Pancreas (tissue), 10 donors: ENCODE measurements at regions not wholly inside any gene's neighbourhood (a gene's known extent, or its start where the extent isn't known, plus 50 kb on each side); places are given as distances from the start of the nearest gene placed in this dataset.

ENCODE experiments used
- ATAC-seq, 4 donors: fragments of 200-7000 bp; cut with Tn5 transposase; one replicate each; pipeline versions ENCODE4 v1.8.0 to v1.9.1; 2020; ENCODE audit warnings: mild to moderate bottlenecking in 4 of 4, moderate library complexity in 4 of 4
- DNase-seq, 6 donors: peaks; one replicate each; pipeline ENCODE4 v3.0.0-alpha.2; 2020
- FAIRE-seq: peaks from 2 replicates; lab custom pipeline; 2012; peaks lifted over from hg19 to GRCh38; lab: Jason Lieb, UNC
- H3K27ac ChIP-seq, 4 donors: fragments of 200-600 bp; sonication (generic); 1 replicate in 3 of 4; 2 replicates in 1 of 4; pipeline versions ENCODE4 v1.5.0 to v1.8.0; 2020
- H3K27me3 ChIP-seq, 4 donors: fragments of 200-600 bp; one replicate each; pipeline ENCODE4 v1.8.0; 2021
- H3K36me3 ChIP-seq, 3 donors: fragments of 200-600 bp; sonication (generic) in 1 of 3; one replicate each; pipeline versions ENCODE4 v1.5.0 to v1.8.0; 2020 to 2021
- H3K4me1 ChIP-seq, 3 donors: fragments of 200-600 bp; one replicate each; pipeline ENCODE4 v1.8.0; 2021
- H3K4me3 ChIP-seq, 4 donors: fragments of 200-600 bp; sonication (generic) in 2 of 4; one replicate each; pipeline versions ENCODE4 v1.5.0 to v1.8.0; 2020 to 2021
- H3K9me3 ChIP-seq, 4 donors: fragments of 200-600 bp; one replicate each; pipeline ENCODE4 v1.8.0; 2021
- WGBS, 2 donors: extraction: QIAGEN DNeasy Blood & Tissue Kit; methylation state at CpG; one replicate each; pipeline ENCODE4 v1.1.7; 2013; 5-methylcytosine and 5-hydroxymethylcytosine counted together
- intact Hi-C, 3 donors: fragments of 100-400 bp; cut with DNase I; formaldehyde crosslinking; loops; one replicate each; pipeline versions ENCODE4 v1.11.1 to v1.14.2; 2022
- TF ChIP-seq, protein P1 (sequence below), 4 donors: fragments of 200-600 bp; sonication (generic) in 3 of 4; IDR thresholded peaks; one replicate each; pipeline versions ENCODE4 v1.5.0 to v1.8.0; 2021; ENCODE audit warnings: antibody characterized with exemption in 4 of 4
- donor health status: healthy with polysubstance abuse.
- donor health status: DM: no; HTN: no; CAD: no; lungs with moderate emphysema.
- donor health status: DM: no; HTN: no; CAD: no.
- donor health status: control.
- donor health status: control.
- donor health status: Bipolar disorder and iron deficiency.
- donor health status: DM: yes; HTN: yes; CAD: no.
- donor health status: DM: no; HTN: no; CAD: no.
- donor health status: DM: no; HTN: no; CAD: no.
- donor health status: DM: yes; HTN: yes; CAD: no.

DNA sequence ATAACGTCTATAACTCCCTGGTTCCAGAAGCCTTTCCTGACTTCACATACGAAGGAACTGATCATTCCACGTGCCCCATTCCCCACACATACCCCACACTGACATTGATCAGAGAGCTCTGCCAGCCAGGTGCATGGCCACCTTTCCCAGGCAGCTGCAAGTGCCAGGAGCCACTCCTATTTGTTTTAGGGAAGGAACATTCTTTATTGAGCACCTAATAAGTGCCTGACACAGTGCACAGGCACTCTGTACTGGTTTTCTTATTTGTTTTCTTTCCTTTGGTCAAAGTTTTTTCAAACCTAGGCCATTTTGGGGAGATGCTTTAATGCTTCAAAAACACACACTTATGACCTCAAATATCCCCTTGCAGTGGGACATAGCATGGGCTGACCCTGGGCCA lies 50.0 kb downstream of the PITPNM2 start:
- FAIRE-seq (no peak), DNase-seq (no peak), ATAC-seq (no peak)
- WGBS, 2 donors = 83 to 87% methylated on average over 3 of the region's 3 CpGs
- Histone ChIP-seq H3K9me3 (no peaks in the 10 kb centered on the region), H3K36me3 (no peaks in the 10 kb centered on the region), H3K27me3 (no peaks in the 10 kb centered on the region), H3K4me3 (no peak overlapping the region), H3K27ac (no peak overlapping the region), H3K4me1 (no peaks in the 10 kb centered on the region)
- TF ChIP-seq, protein P1, sequence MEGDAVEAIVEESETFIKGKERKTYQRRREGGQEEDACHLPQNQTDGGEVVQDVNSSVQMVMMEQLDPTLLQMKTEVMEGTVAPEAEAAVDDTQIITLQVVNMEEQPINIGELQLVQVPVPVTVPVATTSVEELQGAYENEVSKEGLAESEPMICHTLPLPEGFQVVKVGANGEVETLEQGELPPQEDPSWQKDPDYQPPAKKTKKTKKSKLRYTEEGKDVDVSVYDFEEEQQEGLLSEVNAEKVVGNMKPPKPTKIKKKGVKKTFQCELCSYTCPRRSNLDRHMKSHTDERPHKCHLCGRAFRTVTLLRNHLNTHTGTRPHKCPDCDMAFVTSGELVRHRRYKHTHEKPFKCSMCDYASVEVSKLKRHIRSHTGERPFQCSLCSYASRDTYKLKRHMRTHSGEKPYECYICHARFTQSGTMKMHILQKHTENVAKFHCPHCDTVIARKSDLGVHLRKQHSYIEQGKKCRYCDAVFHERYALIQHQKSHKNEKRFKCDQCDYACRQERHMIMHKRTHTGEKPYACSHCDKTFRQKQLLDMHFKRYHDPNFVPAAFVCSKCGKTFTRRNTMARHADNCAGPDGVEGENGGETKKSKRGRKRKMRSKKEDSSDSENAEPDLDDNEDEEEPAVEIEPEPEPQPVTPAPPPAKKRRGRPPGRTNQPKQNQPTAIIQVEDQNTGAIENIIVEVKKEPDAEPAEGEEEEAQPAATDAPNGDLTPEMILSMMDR (IDR thresholded peaks at IDR 0.05) = no peak
- intact Hi-C loops = no loop called here

DNA sequence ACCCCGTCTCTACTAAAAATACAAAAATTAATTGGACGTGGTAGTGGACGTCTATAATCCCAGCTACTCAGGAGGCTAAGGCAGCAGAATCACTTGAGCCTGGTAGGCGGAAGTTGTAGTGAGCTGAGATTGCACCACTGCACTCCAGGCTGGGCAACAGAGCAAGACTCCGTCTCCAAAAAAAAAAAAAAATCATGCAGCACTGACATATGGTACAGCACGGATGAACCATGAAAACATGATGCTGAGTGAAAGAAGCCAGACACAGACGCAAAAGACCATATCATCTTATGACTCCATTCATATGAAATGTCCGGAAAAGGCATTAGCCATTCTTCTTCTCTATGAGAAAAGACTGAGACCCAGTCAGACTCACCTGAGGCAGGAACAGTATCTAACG lies 50.4 kb downstream of the PITPNM2 start:
- 93 to 97% methylated on average over 9 of the region's 9 CpGs for WGBS, 2 donors
- ATAC-seq (no peak), FAIRE-seq (no peak), DNase-seq (no peak)
- TF ChIP-seq, protein P1 (IDR thresholded peaks at IDR 0.05) = no peak
- no peaks in the 10 kb centered on the region for H3K27me3 ChIP-seq
- intact Hi-C loops = no loop called here
- H3K4me3 ChIP-seq = no peak overlapping the region
- H3K9me3 ChIP-seq = no peaks in the 10 kb centered on the region
- no peaks in the 10 kb centered on the region for H3K4me1 ChIP-seq
- no peaks in the 10 kb centered on the region for H3K36me3 ChIP-seq
- H3K27ac ChIP-seq = no peak overlapping the region

DNA sequence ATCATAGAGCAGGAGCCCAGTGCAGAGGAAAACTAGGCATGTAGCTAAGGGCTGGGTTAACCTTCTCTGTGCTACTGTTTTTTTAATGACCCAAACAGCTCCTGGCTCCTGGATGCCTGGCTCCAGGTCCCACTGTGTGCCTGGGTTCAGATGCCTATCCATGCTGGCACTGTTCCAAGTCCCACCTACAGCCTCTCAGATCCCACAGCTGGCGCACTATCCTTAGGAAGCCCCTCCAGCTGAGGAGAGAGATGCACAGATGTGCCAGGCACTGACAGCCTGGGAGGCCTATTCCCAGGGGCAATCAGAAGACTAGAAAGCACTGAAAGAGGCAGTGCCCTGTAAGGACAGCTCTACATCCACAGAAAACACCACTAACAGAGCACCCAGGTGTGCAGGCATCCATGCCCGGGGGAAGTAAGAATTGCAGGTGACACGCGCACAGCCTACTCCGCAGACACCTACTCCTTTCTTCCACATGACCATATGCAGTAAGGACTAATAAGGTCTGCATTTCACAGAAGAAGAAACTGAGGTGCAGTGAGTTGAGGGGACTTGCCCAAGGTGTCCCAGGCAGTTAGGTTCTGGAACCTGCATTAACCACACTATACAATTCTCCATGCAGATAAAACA lies 51.2 kb downstream of the PITPNM2 start:
- 96 to 97% methylated on average over 5 of the region's 5 CpGs for WGBS, 2 donors
- Histone ChIP-seq H3K36me3 (no peaks in the 10 kb centered on the region), H3K9me3 (no peaks in the 10 kb centered on the region), H3K4me1 (peaks cover 0 to 6% (median 4%) of the 10 kb centered on the region in 3 donors), H3K27me3 (no peaks in the 10 kb centered on the region), H3K4me3 (no peak overlapping the region), H3K27ac (no peak overlapping the region)
- intact Hi-C loops = no loop called here
- FAIRE-seq = no peak
- no peak for DNase-seq
- TF ChIP-seq, protein P1 (IDR thresholded peaks at IDR 0.05) = no peak
- ATAC-seq = no peak

DNA sequence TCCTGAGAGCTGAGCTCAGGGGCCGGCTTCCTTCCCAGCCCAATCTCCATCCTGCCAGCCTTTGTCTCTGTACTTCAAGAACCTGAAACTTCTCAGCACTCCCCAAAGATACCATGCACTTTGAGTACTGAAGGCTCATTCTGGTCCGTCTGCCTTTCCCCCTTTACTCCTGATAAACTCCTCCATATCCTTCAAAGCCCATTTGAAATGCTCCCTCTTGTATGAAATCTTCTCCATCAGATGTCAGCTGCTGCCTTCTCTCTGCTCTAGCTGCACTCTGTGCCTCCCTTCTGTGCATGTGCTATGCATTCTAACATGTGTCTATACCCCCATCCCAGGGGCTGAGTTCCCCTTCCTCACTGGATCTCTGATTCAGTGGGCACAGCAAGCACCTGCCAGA lies 52.1 kb downstream of the PITPNM2 start:
- Histone ChIP-seq H3K4me1 (peaks cover 0 to 9% (median 4%) of the 10 kb centered on the region in 3 donors), H3K4me3 (no peak overlapping the region), H3K27ac (no peak overlapping the region), H3K27me3 (no peaks in the 10 kb centered on the region), H3K36me3 (no peaks in the 10 kb centered on the region), H3K9me3 (no peaks in the 10 kb centered on the region)
- 89 to 90% methylated on average over 2 of the region's 2 CpGs for WGBS, 2 donors
- intact Hi-C loops = no loop called here
- ATAC-seq (no peak), FAIRE-seq (no peak), DNase-seq (no peak)
- TF ChIP-seq, protein P1 (IDR thresholded peaks at IDR 0.05) = no peak

DNA sequence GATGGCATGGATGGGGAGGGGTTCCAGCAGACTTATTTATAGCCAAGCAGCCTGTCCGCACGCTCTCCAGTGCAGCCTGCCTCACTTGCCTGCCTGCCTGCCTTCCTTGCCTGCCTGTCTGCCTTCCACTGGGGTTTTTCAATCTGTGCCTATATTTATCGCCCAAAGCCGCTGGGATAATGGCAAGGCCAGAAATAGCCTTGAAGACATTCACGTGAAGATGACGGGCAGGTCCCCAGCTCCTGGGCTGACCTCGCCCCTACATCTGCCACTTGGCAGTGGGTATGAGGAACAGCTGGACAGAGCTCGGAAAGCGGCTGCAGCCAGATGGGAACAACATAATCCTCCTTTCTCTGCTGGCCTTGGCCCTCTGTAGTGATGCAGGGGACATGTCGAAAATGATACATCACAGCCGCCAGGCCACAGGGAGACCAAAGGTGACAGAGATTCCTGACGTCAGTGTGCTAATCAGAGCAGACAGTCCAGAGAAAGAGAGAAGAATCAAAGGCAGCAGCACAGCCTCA lies 53.3 kb downstream of the PITPNM2 start:
- no peaks in the 10 kb centered on the region for H3K27me3 ChIP-seq
- ATAC-seq = peak in 2 of 4 donors; percentile 40 to 62
- TF ChIP-seq, protein P1 (IDR thresholded peaks at IDR 0.05) = no peak
- no peaks in the 10 kb centered on the region for H3K36me3 ChIP-seq
- H3K4me3 ChIP-seq = no peak overlapping the region
- 76 to 77% methylated on average over 12 of the region's 12 CpGs for WGBS, 2 donors
- H3K4me1 ChIP-seq = peaks cover 0 to 9% (median 4%) of the 10 kb centered on the region in 3 donors
- no peaks in the 10 kb centered on the region for H3K9me3 ChIP-seq
- no peak for DNase-seq
- no peak for FAIRE-seq
- no peak overlapping the region for H3K27ac ChIP-seq
- intact Hi-C loops = no loop called here
